ENCODE measurements at regions not wholly inside any gene's neighbourhood (a gene's known extent, or its start where the extent isn't known, plus 50 kb on each side); places are given as distances from the start of the nearest gene placed in this dataset.

DNA sequence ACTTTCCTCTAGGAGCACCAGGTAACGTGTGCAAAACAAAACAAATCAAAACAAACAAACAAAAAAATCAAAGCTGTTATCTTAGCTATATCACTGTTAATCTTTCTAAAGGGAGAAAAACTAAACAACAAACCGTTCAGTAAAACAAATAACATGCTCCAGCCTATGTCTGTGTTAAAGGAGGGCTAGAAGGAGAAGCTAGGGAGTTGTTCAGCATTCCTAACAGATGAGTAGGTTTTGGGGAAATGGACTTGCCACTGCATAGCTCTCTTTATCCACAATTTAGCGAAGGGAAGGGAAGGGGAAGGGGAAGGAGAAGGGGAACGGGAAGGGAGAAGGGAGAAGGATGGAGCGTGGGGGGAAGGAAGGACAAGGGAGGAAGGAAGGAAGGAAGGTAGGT lies 134.2 kb upstream of the AKR1E2 start:
- Mint-ChIP-seq H3K9me3 (ENCODE audit: low read depth) (no peaks in the 10 kb centered on the region), H3K27me3 (peaks cover 9% of the 10 kb centered on the region), H3K36me3 (no peaks in the 10 kb centered on the region), H3K27ac (no peak overlapping the region), H3K4me3 (no peak overlapping the region), H3K4me1 (no peaks in the 10 kb centered on the region)
- CTCF ChIA-PET, result no interaction called here
- no peak for ATAC-seq
- no peak for DNase-seq

- Mint-ChIP-seq H3K27ac (no peak overlapping the region), H3K4me3 (no peak overlapping the region), H3K36me3 (no peaks in the 10 kb centered on the region), H3K9me3 (ENCODE audit: low read depth) (no peaks in the 10 kb centered on the region), H3K27me3 (peaks cover 9% of the 10 kb centered on the region), H3K4me1 (no peaks in the 10 kb centered on the region)
- CTCF ChIA-PET, result no interaction called here
- ATAC-seq, result no peak
- no peak for DNase-seq
These were observed 134.7 kb upstream of the AKR1E2 start for GRCh38 chr10:4691301-4691700.

- Mint-ChIP-seq H3K4me1 (no peaks in the 10 kb centered on the region), H3K4me3 (no peak overlapping the region), H3K36me3 (no peaks in the 10 kb centered on the region), H3K9me3 (ENCODE audit: low read depth) (no peaks in the 10 kb centered on the region), H3K27me3 (peaks cover 8% of the 10 kb centered on the region), H3K27ac (no peak overlapping the region)
- no peak for ATAC-seq
- no peak for DNase-seq
- CTCF ChIA-PET, result no interaction called here
These were observed 137.4 kb upstream of the AKR1E2 start for GRCh38 chr10:4688601-4689000.

DNA sequence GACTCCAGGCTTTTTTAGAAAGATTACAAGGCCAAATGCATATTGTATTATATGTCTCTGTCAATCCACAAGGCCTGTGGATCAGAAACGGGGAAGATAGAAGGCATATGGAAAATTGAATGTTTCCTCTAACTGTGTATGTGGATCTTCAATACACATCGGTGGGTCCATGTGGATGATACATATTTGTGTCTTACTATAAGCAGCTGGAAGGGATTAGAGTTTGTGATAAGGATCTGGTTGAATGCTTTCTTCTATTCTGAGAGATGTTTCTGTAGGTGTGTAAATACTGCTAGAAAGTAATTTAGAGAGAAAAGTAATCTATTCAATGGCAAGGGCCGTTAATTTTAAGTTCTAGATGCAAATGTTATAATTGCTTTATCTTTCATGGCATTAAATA lies 137.8 kb upstream of the AKR1E2 start:
- DNase-seq, result no peak
- Mint-ChIP-seq H3K27me3 (peaks cover 8% of the 10 kb centered on the region), H3K4me1 (no peaks in the 10 kb centered on the region), H3K9me3 (ENCODE audit: low read depth) (no peaks in the 10 kb centered on the region), H3K36me3 (no peaks in the 10 kb centered on the region), H3K27ac (no peak overlapping the region), H3K4me3 (no peak overlapping the region)
- CTCF ChIA-PET, result no interaction called here
- ATAC-seq, result no peak

DNA sequence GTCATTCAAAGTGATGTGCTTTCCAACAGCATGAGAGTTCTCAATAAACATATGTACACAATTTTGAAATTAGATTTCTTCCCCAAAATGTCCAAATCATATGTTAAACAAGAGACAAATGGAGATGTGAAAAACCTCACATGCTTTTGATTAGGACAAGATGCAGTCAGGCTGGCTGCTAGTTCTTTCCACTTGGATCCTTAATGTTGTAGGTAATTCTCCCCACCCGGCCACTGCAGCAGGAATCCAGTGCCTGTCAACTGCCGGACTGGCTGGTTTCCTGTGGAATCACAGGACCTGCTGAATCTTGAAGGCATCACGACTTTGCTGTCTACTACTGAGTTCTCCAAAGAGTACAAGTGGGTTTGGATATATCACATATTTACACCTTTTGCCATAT lies 138.6 kb upstream of the AKR1E2 start:
- Mint-ChIP-seq H3K27me3 (peaks cover 14% of the 10 kb centered on the region), H3K27ac (no peak overlapping the region)
- no peak for DNase-seq

GRCh38 chr10:4686644-4686996 lies 139.4 kb upstream of the AKR1E2 start:
- ATAC-seq, result no peak
- H3K27ac Mint-ChIP-seq, result no peak overlapping the region
- no peaks in the 10 kb centered on the region for H3K36me3 Mint-ChIP-seq
- H3K4me3 Mint-ChIP-seq, result no peak overlapping the region
- peaks cover 17% of the 10 kb centered on the region for H3K27me3 Mint-ChIP-seq
- DNase-seq, result no peak
- no peaks in the 10 kb centered on the region for H3K4me1 Mint-ChIP-seq
- CTCF ChIA-PET, result no interaction called here
- H3K9me3 Mint-ChIP-seq (ENCODE audit: low read depth), result no peaks in the 10 kb centered on the region

More for the DNA sequence above, 138.6 kb upstream of the AKR1E2 start:
- no peaks in the 10 kb centered on the region for H3K36me3 Mint-ChIP-seq
- no peak for ATAC-seq
- H3K9me3 Mint-ChIP-seq (ENCODE audit: low read depth), result no peaks in the 10 kb centered on the region
- CTCF ChIA-PET, result no interaction called here
- H3K4me3 Mint-ChIP-seq, result no peak overlapping the region
- no peaks in the 10 kb centered on the region for H3K4me1 Mint-ChIP-seq

DNA sequence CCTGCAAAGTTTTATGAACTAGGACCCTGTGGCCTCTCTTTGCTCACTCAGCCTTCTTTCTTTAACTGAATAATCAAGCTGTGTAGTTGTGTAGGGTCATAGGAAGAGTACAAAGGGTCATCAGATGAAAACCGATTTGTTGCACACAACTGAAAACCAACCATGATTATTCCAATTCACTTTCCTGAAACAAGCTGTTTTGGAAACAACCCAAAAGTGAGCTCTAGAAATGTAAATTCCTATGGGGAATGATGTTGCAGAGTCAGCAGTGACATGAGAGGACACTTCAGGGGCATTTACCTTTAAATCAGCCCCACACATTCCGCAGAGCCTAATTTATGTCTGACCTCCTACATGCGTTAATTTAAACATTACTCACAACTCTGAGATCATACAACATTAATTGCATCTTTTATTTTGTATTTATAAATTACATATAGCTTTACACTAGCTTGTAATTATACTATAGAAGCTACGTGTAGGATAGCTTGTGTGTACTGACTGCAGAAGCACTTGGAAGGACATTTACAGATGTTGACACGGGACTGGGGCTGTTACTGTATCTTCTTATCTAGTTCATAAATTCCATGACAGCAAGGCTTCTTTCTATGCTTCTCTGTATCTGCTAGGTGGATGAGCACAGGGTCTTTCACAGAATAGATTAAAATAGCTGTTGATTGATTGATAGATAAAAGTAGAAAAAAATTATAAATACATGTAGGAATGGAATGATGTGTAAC lies 139.9 kb upstream of the AKR1E2 start:
- H3K4me1 Mint-ChIP-seq, result no peaks in the 10 kb centered on the region
- no peak overlapping the region for H3K4me3 Mint-ChIP-seq
- H3K27me3 Mint-ChIP-seq, result peaks cover 17% of the 10 kb centered on the region
- DNase-seq (no peak), ATAC-seq (no peak)
- H3K36me3 Mint-ChIP-seq, result no peaks in the 10 kb centered on the region
- H3K9me3 Mint-ChIP-seq (ENCODE audit: low read depth), result no peaks in the 10 kb centered on the region
- CTCF ChIA-PET, result no interaction called here
- no peak overlapping the region for H3K27ac Mint-ChIP-seq

GRCh38 chr10:4685491-4685890 lies 140.5 kb upstream of the AKR1E2 start:
- no peak for ATAC-seq
- H3K36me3 Mint-ChIP-seq, result no peaks in the 10 kb centered on the region
- CTCF ChIA-PET, result no interaction called here
- H3K4me1 Mint-ChIP-seq, result no peaks in the 10 kb centered on the region
- H3K9me3 Mint-ChIP-seq (ENCODE audit: low read depth), result no peaks in the 10 kb centered on the region
- H3K27ac Mint-ChIP-seq, result no peak overlapping the region
- H3K27me3 Mint-ChIP-seq, result peaks cover 17% of the 10 kb centered on the region
- no peak for DNase-seq
- no peak overlapping the region for H3K4me3 Mint-ChIP-seq

- no peaks in the 10 kb centered on the region for H3K4me1 Mint-ChIP-seq
- H3K27ac Mint-ChIP-seq, result no peak overlapping the region
- ATAC-seq (no peak), DNase-seq (no peak)
- H3K9me3 Mint-ChIP-seq (ENCODE audit: low read depth), result no peaks in the 10 kb centered on the region
- H3K36me3 Mint-ChIP-seq, result no peaks in the 10 kb centered on the region
- peaks cover 16% of the 10 kb centered on the region for H3K27me3 Mint-ChIP-seq
- CTCF ChIA-PET, result no interaction called here
- no peak overlapping the region for H3K4me3 Mint-ChIP-seq
These were observed 141.6 kb upstream of the AKR1E2 start for GRCh38 chr10:4684434-4684833.

DNA sequence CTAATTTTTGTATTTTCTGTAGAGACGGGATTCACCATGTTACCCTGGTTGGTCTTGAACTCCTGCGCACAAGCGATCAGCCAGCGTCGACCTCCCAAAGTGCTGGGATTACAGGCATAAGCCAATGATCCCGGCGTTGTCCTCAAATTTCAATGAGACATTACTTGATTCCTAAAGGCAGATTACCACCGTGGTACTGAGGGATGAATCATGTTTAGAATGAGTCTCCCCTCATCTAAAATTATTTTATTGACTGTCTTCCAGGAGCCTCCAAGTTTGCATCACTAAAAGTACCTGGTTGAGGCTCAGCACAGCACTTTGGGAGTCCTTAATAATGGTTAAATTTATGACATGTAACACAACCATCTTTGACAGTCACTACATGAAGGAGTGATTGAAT lies 142.2 kb upstream of the AKR1E2 start:
- CTCF ChIA-PET, result no interaction called here

GRCh38 chr10:4683137-4683536 lies 142.9 kb upstream of the AKR1E2 start:
- Mint-ChIP-seq H3K36me3 (no peaks in the 10 kb centered on the region), H3K4me3 (no peak overlapping the region), H3K27me3 (peaks cover 22% of the 10 kb centered on the region), H3K27ac (no peak overlapping the region), H3K9me3 (ENCODE audit: low read depth) (no peaks in the 10 kb centered on the region), H3K4me1 (no peaks in the 10 kb centered on the region)
- no peak for ATAC-seq
- CTCF ChIA-PET, result no interaction called here
- no peak for DNase-seq

More for the DNA sequence above, 142.2 kb upstream of the AKR1E2 start:
- no peak for DNase-seq
- no peaks in the 10 kb centered on the region for H3K9me3 Mint-ChIP-seq (ENCODE audit: low read depth)
- H3K27me3 Mint-ChIP-seq, result peaks cover 16% of the 10 kb centered on the region
- H3K4me3 Mint-ChIP-seq, result no peak overlapping the region
- no peaks in the 10 kb centered on the region for H3K36me3 Mint-ChIP-seq
- ATAC-seq, result no peak
- H3K27ac Mint-ChIP-seq, result no peak overlapping the region
- no peaks in the 10 kb centered on the region for H3K4me1 Mint-ChIP-seq

DNA sequence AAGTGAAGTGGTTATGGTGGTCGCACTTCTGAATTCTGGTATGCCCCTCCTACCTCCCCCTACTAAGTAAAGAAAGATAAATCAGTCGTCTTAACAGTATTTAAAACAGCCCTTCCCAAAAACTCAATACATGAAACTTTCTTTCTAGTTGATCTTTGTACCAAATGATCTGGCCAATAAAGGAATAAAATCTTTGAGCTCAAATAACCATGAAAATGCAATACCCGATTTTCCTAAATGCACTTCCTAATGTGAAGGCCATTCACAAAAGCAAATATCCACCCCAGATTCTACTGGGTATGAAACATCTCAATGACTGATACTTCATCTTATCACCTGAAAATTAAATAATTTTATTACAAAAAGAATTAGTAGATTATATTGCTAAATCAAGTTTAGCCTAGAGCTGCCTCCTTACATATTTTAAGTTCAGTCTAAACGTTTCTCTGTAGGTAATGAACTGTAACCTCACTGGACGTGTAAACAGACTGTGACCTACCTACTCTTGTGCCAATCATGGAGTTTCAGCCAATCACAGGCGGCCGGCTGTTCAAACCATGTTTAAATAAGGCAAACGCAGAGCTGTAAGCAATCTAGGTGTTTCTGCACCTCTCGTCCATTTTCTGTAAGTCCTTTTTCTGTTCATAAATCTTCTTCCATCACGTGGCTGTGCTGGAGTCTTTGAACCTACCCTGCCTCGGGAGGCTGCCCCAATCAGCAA lies 146.9 kb upstream of the AKR1E2 start:
- CTCF ChIA-PET, result no interaction called here
- no peak for ATAC-seq
- no peak overlapping the region for H3K4me3 Mint-ChIP-seq
- no peak overlapping the region for H3K27ac Mint-ChIP-seq
- no peaks in the 10 kb centered on the region for H3K9me3 Mint-ChIP-seq (ENCODE audit: low read depth)
- no peak for DNase-seq
- peaks cover 43% of the 10 kb centered on the region for H3K27me3 Mint-ChIP-seq
- H3K4me1 Mint-ChIP-seq, result no peaks in the 10 kb centered on the region
- no peaks in the 10 kb centered on the region for H3K36me3 Mint-ChIP-seq

DNA sequence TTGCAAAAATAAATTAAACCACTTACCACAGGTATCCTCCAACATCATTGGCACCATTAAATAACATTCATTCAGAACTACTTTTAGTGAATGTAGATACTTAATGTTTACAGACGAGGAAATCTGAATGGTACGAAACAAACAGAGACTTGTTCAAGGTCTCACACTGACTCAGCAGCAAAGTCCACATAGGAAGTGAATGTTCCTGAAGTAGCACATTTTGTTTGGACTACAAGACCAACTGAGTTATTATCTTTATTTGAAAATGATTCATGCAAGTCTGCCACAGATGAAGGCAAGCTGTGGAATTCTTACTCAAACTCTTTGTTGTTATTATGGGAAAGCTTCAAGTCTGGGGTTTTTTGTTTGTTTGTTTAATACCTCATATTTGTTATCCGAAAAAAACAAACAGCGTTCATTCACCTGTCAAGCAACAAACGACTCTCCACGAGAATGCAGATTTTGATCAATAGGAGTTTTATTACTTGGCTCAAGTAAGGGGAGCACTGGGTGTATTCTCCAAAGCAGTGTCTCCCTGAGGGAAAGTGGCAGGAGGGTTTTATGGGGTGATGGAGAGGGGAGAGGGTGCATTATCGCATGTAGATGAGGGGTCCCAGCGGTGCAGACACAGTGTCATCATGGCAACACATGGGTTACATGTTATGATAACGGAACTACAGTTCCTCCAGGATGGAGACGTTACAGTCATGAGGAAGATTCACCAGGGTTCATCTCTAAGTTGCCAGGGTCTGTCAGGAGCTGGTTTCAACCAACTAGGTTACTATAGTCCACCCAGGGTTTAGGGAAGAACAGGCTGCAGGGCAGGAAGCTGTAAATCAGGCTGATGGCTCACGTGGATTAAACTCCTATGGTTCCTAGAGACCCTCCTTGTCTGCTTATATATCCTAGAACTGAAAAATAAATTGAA lies 147.7 kb upstream of the AKR1E2 start:
- Mint-ChIP-seq H3K27ac (no peak overlapping the region), H3K27me3 (peaks cover 47% of the 10 kb centered on the region), H3K4me1 (no peaks in the 10 kb centered on the region), H3K9me3 (ENCODE audit: low read depth) (no peaks in the 10 kb centered on the region), H3K4me3 (no peak overlapping the region), H3K36me3 (no peaks in the 10 kb centered on the region)
- no peak for DNase-seq
- CTCF ChIA-PET, result no interaction called here
- no peak for ATAC-seq
